GM18511 (cell line): ENCODE measurements at regions not wholly inside any gene's neighbourhood (a gene's known extent, or its start where the extent isn't known, plus 50 kb on each side); places are given as distances from the start of the nearest gene placed in this dataset.
A peak's percentile ranks its signal among the peaks of the same experiment; 100 is the strongest.
"Not testable (repeated sequence)": the region's sequence is repeated elsewhere in the genome, so short reads cannot be mapped to it uniquely, and the experiment has no call there.

Source experiments
- ATAC-seq: cut with Tn5 transposase; IDR thresholded peaks from one replicate; pipeline ENCODE4 v1.9.1; 2021; ENCODE audit warnings: mild to moderate bottlenecking, moderate library complexity; ENCODE audit not compliant: unreplicated experiment

DNA sequence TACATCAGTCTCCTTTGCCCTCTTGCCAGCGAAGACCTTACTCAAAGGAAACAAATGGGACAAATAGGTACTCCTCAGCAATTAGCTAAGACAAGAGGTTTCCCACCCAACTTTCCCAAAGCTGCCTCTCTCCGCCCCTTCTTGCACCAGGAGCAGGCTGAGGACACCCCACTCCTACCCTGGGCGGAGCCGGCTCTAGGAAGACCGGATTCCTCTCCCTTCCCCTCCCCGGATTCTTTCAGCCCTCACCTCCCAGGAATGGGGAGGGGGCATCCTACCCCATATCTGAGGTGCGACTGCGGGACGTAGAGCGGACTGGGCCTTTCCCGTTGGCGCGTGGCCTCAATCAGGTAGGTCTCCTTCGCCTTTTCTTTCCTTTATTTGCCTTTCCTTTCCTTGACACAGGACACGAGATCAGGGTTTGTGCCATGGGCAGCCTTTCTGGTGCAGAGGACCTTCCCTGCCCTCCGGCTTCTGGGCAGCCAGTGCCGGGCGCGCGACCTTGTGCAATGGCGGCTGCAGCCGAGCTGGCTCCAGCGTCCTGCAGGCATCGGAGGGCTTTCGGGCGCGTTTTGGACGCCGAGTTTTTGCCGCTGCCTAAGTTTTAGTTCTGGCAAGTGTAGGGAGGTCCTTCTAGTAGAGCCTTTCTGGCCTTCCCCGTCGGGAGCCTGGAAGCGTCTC, 279.9 kb downstream of the PLS3 start:
- ATAC-seq: not testable (repeated sequence)

DNA sequence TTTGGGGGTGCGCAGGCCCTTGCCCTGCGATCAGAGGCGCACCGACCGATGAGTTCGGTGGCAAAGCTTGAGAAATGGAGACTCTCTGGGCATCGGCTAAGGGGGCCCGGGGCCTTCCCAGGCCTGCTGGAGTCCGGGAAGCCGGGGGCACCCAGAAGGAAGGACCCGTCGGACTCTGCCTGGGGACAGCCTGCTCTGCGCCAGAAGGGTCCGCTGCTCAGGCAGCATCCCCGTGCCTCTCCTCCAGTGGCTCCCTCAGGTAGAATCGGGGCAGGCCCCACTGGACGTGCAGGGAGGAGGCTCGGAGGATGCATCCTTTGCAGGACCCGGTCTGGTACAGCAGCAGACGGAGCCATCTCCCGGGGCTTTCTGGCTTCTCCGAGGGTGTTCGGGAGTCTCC, 290.0 kb downstream of the PLS3 start:
- ATAC-seq: not testable (repeated sequence)

DNA sequence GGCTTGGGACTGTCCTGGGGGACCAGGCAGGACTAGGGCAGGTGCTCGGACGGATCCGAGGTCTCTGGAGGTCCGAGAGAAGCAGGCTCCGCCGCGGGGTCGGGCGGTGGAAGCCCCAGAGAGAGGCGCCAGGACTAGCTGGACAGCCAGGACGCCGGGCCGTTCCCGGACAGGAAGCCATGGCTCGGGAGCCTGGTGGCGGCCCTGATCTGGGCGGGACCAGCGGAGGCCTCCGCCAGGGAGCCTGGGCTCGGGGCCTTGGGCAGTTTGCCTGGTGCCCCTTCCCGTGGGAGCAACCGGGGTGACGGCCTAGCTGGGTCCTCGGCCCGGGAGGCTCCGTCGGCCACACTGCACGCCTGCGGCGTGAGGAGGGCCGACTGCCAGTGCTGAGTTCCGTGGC, 292.3 kb downstream of the PLS3 start:
- not testable (repeated sequence) for ATAC-seq

DNA sequence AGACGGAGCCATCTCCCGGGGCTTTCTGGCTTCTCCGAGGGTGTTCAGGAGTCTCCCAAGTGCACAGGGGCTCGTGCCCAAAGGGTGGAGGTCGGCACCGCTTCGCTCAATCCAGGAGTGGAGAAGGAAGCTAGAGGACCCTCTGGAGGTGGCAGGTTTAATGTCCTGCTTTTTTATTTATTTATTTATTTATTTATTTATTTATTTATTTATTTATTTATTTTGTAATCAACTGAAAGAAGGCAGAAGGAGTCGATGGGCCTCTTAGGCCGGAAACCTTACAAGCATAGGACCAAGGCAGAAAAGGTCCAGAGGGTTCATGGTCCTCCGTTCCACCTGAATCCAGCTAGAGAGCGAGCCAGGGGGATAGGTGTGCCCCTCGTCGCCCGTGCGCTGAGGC, 289.4 kb upstream of the AGTR2 start:
- ATAC-seq: not testable (repeated sequence)

DNA sequence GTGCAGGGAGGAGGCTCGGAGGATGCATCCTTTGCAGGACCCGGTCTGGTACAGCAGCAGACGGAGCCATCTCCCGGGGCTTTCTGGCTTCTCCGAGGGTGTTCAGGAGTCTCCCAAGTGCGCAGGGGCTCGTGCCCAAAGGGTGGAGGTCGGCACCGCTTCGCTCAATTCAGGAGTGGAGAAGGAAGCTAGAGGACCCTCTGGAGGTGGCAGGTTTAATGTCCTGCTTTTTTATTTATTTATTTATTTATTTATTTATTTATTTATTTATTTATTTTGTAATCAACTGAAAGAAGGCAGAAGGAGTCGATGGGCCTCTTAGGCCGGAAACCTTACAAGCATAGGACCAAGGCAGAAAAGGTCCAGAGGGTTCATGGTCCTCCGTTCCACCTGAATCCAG, 286.4 kb upstream of the AGTR2 start:
- not testable (repeated sequence) for ATAC-seq

DNA sequence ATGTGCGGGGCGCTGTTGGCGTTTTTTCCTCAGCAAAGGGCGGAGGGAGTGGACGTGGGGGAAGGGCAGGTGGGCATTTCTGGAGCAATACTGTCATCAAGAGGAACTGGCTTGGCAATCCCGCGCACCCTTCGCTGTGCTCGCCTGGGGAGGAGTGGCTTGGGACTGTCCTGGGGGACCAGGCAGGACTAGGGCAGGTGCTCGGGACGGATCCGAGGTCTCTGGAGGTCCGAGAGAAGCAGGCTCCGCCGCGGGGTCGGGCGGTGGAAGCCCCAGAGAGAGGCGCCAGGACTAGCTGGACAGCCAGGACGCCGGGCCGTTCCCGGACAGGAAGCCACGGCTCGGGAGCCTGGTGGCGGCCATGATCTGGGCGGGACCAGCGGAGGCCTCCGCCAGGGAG, 282.5 kb upstream of the AGTR2 start:
- ATAC-seq: not testable (repeated sequence)

DNA sequence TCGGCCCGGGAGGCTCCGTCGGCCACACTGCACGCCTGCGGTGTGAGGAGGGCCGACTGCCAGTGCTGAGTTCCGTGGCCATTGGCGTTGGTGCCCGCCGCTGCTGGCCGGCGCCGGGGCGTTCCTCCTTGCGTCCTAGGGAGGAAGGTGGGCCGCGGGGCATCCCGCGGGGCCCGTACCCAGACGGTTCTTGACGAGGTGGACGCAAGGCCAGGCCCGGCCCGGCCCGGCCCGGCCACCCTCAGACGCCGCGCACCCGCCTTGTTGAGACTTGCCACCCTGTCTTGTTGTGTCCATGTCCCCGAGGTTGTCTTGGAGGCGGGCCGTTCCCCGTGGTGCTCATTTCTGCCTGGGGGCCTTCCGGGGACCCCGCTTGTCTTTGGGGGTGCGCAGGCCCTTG, 282.0 kb upstream of the AGTR2 start:
- not testable (repeated sequence) for ATAC-seq

DNA sequence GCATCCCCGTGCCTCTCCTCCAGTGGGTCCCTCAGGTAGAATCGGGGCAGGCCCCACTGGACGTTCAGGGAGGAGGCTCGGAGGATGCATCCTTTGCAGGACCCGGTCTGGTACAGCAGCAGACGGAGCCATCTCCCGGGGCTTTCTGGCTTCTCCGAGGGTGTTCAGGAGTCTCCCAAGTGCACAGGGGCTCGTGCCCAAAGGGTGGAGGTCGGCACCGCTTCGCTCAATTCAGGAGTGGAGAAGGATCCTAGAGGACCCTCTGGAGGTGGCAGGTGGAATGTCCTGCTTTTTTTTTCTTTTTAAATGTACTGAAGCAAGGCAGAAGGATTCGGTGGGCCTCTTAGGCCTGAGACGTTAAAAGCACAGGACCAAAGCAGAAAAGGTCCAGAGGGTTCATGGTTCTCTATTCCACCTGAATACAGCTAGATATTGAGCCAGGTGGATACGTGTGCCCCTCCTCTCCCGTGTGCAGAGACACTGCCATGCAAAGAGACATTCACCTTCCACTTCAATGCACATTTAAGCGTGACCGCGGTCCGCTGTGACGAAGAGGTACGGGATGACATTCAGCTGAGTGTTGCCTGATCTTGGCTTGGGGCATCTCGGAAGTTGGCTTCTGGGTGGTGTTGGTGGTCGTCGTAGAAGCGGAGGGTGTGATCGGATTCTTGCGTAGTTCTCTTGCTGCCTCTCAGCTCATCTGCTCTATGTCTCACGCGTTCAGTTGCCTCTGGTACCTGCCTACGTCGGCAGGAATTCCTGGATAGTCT, 281.2 kb upstream of the AGTR2 start:
- ATAC-seq: no peak

DNA sequence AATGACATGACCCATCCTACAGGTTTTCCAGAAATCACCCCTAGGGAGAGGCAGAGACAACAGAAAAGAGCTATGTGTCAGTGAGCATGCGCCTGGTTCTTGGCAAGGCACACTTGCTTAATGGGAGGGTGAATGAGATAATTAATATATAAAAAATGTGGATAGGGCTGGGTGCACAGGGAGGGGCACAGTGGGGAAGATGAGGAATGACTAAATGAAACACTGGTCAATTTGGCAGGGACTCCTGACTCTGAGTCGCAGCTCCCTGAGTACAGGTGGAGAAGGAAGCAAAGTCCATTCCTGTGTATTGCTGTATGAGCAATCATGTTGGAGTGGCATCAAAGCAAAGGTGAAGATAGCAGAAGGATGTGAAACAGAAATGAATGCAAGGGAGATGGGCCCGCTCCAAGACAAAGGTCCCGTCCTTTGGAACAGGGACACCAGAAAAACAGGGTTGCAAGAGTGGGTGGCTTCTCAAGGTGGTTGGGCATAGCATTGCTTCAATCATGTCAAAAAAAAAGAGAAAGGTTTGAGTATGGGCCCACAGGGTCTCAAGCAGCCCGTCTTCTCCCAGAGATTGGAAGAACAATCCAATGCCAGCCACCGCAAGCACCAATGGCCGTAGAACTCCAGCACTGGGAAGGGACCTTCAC, 278.4 kb upstream of the AGTR2 start:
- no peak for ATAC-seq

DNA sequence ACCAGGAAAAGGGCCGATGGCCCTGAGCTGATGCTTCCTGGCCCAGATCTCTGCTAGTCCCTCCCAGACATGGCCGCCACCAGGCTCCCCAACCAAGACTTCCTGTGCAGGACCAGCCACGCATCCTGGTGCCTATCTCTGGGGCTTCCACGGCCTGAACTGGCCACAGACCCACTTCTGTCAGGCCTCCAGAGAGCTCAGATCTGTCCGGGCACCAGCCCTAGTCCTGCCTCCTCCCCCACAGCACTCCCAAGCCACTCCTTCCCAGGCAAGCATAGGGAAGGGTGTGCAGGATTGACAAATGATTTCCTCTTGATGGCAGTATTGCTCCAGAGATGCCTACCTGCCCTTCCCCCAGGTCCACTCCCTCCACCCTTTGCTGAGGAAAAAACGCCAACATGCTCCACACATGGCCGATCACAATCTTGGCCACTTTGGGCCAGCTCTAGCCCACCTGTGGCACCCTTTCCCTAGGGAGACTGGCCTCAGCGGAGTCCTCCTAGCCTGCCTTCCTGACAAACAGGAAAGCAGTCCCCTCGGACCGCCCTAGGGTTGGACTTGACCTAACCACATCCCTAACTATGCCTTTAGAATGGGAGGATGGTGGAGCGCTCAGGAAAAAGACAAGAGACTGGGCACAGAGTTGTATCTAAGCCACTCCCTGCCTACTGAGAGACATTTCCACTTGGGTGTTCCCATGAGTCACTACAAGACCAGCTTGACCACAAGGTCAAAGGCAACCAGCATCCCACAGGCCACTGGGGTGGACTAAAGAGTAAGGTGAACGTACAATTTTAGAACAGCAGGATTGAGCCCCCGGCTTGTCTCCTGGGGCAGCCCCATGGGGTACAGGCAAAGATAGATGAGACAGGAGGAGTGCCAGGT, 277.5 kb upstream of the AGTR2 start:
- ATAC-seq: peak; percentile 70

DNA sequence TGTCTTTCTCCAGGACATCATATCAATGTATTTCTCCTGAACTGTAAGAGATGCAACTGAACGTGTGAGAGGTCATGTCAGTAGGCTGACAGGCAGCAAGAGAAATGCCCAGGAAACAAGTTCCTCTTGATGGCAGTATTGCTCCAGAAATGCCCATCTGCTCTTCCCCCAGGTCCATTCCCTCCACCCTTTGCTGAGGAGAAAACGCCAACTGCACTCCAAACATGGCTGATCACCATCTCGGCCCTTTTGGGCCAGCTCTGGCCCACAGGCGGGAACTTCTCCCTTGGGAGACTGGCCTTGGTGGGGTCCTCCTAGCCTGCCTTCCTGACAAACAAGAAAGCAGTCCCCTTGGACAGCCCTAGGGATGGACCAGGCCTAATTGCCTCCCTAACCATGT, 276.5 kb upstream of the AGTR2 start:
- no peak for ATAC-seq

DNA sequence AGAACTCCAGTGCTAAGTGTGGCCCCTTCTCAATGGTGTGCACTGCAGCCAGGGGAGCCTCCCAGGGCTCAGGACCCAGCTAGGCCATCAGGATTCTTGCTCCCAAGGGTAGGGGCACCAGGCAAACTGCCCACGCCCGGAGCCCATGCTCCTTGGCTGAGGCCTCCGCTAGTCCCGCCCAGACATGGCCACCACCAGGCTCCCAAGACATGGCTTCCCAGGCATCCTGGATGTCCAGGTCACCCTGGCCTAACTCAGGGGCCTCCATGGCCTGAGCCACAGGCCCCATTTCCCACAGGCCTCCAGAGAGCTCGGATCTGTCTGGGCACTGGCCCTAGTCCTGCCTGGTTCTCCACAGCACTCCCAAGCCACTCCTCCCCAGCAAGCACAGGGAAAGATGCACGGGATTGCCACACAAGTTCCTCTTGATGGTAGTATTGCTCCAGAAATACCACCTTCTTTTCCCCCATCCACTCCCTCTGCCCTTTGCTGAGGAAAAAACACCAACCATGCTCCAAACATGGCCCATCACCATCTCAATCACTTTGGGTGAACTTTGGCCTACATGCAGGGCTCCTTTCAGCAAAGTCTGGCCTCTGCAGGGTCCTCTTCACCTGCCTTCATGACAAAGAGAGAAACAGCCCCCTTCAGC, 274.7 kb upstream of the AGTR2 start:
- no peak for ATAC-seq

DNA sequence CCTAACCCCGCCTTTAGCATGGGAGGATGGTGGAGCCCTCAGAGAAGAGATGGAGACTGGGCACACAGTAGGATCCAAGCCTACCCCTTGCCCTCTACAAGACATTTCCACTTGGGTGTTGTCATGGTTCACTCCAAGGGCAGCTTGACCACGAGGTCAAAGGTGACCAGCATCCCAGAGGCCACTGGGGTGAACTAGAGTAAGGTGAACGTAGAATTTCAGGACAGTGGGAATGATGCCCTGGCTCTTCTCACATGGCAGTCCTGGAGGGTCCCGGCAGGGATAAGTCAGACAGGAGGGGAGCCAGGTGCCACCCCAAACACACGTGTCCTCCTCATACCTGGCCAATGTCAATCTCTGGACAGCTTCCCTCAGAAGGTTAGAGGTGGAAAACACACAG, 274.2 kb upstream of the AGTR2 start:
- ATAC-seq: no peak

DNA sequence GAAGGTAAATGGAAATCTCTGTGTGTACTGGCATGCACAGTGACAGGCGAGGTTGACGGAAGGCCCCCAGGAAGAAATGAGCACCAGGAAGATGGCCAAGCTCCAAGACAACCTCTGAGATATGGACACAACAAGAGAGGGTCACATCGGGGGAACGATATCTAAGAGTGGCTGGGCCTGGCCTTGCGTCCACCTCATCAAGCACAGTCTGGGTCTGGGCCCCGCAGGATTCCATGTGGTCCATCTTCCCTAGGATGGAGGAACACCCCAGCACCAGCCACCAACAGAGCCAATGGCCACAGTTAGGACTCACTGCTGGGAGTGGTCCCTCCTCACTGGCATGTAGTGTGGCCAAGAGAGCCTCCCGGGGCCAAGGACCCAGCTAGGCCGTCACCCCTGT, 272.6 kb upstream of the AGTR2 start:
- no peak for ATAC-seq

DNA sequence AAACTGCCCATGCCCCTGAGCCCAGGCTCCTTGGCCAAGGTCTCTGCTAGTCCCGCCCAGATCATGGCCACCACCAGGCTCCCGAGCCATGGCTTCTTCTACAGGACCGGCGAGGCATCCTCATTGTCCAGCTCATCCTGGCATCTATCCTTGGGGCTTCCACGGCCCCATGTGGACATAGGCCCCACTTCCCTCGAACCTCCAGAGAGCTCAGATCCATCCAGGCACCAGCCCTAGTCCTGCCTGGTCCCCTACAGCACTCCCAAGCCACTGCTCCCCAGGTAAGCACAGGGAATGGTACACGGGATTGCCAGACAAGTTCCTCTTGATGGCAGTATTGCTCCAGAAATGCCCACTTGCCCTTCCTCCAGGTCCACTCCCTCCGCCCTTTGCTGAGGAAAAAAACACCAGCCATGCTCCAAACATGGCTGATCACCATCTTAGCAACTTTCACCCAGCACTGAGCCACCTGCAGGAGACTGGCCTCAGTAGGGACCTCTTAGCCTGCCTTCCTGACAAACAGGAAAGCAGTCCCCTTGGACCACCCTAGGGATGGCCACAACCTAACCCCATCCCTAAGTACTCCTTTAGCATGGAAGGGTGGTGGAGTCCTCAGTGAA, 272.1 kb upstream of the AGTR2 start:
- ATAC-seq: peak; percentile 77

DNA sequence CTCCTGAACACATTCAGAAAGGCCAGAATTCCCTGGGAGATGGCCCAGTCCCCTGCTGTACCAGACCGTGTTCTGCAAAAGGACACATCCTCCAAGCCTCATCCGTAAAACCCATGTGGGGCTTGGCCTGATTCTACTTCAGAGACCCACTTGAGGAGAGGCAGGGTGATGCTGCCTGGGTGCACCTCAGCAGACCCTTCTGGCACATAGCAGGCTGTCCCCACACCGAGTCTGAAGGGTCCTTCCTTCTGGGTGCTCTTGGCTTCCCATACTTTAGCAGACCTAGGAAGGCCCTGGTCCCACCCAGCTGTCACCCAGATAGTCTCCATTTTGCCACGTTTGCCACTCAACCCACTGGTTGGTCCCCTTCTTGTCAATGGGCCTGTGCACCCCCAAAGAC, 270.1 kb upstream of the AGTR2 start:
- no peak for ATAC-seq

DNA sequence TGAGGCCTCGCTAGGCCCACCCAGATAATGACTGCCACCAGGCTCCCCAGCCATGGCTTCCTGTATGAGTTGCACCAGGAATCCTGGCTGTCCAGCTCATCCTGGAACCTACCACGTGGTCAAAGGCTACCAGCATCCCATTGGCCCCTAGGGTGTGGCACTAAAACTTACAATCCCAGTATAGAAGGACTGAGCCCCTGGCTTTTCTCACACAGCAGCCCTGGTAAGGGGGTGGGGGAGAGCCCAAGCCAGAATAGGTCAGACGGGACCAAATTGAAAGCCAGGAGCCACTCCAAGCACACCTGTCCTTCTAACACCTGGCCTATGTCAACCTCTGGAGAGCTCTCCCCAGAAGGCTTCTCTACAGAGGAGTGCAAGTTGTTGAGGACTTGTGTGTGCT, 269.3 kb upstream of the AGTR2 start:
- ATAC-seq: no peak

DNA sequence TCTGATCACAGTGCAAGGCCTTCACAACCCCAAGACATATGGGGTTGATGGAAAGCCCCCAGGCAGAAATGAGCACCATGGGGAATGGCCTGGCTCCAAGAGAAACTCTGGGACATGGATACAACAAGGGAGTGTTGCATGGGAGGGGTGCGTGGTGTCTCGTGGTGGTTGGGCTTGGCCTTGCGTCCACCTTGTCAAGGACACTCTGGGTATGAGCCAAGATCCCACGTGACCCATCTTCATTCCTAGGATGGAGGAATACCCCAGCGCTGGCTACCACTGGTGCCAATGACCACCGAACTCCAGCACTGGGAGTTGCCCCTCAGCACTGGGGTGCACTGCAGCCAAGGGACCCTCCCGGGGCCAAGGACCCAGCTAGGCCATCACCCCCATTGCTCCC, 267.5 kb upstream of the AGTR2 start:
- ATAC-seq: no peak

DNA sequence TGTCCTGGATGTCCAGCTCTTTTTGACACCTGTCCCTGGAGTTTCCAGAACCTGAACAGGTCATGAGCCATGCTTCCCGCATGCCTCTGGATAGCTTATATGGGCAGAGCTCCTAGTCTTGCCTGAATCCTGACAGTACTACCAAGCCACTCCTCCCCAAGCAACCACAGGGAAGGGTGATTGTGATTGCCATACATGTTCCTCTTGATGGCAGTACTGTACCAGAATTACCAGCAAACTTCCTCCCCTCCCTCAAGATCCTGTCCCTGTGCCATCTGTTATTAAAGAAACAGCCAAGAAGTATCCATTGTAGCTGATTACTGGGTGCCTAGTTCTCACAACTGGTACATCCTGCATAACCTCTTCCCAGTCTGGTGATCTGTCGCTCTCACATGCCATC, 264.3 kb upstream of the AGTR2 start:
- ATAC-seq: no peak

DNA sequence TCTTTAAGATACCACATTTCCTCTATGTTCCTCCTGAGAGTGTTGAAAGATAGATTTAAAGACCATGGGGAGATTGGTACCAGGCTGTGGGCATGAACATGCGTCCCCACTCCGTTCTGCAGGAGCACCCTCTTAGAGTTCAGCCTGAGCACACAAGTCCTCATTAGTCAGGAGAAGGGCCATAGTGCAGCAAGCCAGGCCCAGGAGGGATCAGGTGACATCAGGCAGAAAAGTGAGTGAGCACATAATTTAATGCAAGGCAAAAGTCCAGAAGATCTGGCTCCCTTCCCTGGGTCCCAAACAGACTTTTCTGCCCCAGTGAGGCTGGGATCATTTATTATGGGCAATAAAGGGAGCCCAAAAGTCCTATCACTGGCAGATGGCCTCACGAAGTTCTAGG, 263.7 kb upstream of the AGTR2 start:
- no peak for ATAC-seq
